GM19351 (cell line): ENCODE measurements at regions not wholly inside any gene's neighbourhood (a gene's known extent, or its start where the extent isn't known, plus 50 kb on each side); places are given as distances from the start of the nearest gene placed in this dataset.
"Not testable (repeated sequence)": the region's sequence is repeated elsewhere in the genome, so short reads cannot be mapped to it uniquely, and the experiment has no call there.

Experiments used
- ATAC-seq: cut with Tn5 transposase; IDR thresholded peaks from one replicate; pipeline ENCODE4 v1.9.1; 2021; ENCODE audit warnings: mild to moderate bottlenecking, moderate library complexity; ENCODE audit not compliant: unreplicated experiment

- ATAC-seq, result no peak
These were observed 50.5 kb upstream of the GRIN2A start for GRCh38 chr16:10232757-10233156.

DNA sequence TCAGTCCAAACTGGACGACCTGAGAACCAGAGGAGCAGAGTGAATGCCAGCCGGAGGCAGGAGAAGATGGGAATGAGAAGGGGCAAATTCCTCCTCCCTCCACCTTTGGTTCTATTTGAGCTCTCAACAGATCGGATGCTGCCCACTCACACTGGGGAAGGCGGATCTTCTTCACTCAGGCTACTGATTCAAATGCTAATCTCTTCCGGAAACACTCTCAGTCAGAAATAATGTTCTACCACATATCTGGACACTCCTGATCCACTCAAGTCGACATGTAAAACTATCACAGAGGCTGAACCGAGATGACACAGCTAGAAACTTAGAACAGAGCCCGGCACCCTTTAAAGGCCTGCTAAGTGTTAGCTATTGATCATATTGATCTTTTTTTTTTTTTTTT lies 57.4 kb upstream of the GRIN2A start:
- ATAC-seq, result no peak

GRCh38 chr16:10240854-10241613 lies 58.8 kb upstream of the GRIN2A start:
- ATAC-seq, result no peak

DNA sequence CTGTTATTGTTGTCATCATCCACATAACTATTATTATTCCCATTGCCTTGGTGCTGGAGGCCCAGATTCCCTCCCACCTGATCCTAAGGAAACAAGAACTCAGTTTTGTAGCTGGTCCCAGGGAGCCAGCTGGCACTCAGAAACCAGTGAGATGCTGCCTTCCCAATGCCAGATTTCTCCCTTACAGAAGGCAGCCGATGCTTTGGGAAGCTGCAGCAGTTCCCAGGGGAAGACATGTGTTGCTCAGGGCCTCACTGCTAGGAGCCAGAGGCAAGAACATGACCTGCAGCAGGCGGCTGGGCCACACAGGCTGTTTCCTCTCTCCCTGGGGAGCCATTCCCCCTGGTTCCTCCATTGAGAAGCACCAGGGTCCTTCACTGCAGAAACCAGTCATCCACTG lies 59.9 kb upstream of the GRIN2A start:
- ATAC-seq, result no peak

DNA sequence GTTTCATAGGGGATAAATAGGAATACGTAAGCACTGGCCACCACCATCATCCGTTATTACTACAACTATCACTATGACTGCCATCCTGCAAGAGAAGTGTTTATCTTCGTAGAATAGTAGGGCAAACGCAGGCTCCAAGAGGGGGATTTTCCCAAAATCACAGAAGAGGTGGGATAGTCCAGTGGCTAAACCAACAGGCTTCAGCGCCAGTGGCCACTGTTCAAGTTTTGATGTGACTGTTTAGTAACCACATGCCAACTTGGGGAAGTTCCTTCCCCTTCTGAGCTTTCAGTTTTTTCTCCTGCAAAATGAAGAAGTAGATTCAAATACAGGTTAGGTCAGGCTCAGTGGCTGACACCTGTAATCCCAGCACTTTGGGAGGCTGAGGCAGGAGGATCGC lies 60.7 kb upstream of the GRIN2A start:
- ATAC-seq, result no peak

DNA sequence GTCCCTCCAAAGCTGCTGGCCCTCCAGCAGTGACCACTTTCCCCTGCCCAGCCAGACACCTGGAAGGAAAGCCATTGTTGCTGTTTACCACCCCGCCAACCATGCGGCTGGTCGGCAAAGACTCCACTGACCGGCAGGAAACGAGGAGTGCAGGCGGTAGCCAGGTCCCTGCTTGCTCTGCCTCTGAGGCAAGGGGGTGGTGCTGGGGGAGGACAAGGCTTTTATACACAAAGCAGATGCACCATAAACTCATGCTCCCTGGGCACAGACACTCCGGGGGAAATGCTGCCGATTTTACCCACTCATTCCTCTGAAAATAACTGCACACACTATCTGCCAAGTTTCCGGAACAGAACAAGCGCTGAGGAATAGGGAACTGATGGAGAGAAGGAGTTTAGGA lies 62.8 kb upstream of the GRIN2A start:
- ATAC-seq, result no peak

GRCh38 chr16:10250137-10250828 lies 68.1 kb upstream of the GRIN2A start:
- ATAC-seq, result no peak

DNA sequence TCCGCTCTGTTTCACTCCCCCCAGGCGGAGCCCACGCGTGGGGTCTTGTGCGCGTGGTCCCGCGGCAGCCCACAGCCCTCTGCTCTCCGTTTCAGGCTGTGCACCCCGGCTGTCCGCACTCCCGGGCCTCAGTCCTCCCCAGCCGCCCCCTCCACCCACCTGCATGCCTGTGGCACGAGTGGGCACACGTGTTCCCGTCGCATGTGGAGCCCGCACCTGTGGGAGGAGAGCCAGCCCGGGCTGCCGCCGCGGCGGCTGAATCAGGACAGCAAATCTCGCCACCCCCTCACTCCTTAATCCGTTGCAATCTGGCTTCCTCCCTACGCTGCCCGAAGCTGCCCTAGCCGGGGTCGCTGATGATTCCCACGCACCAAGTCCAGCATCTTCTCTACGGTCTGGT lies 69.9 kb upstream of the GRIN2A start:
- no peak for ATAC-seq

DNA sequence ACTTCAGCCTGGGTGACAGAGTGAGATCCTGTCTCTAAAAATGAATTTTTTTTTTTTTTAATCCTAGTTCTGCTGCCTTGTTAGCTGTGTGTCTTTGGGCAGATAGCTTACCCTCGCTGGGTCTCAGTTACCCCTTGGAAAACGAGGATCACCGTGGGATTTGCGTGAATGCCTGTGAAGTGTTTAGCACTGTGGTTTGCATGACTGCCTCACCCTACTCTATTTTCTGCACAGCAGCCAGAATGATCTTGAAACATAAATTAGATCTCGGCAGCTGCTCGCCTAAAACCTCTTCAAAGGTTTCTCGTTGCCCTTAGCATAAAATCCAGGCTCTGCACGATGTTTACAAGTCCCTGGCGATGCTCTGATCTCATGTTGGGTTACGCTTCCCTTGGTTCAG lies 71.2 kb upstream of the GRIN2A start:
- ATAC-seq, result no peak

GRCh38 chr16:10255728-10256127 lies 73.5 kb upstream of the GRIN2A start:
- ATAC-seq, result no peak

DNA sequence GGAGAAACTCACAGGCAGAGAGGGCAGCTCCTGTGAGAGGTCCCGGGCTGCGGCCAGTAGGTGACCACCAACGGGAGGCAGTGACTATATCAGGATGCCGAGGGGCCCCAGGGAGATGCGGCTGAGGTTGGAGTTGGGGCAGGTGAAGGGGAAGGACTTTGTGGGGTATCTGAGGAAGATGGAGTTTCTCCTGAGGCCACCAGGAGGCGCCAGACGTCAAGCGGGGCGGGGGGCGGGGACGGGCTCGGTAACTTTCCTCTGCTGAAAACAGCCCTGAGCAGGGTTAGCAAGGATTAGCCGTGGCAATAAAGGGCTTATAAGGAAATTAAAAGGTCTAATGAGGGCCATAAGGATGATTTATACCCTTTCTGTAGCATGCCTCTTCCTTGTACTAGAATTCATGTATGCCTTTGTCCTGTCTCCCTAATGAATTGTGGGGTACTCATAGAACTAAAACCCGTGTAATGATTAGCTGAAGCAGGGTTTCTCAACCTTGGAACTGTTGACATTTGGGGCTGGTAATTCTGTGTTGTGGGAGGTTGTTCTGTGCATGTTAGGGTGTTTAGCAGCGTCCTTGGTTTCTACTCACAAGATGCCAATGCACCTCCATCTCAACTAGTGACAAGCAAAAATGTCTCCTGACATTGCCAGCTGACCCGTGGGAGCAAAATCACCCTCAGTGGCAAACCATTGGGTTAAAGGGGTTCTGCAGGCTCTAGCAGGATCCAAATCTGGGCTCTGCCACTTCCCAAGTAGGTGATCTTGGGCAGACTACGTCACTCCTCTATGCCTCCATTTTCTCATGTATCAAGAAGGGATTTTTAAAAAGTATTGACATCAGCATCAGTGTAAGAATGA lies 74.8 kb upstream of the GRIN2A start:
- ATAC-seq, result peak; percentile 59

DNA sequence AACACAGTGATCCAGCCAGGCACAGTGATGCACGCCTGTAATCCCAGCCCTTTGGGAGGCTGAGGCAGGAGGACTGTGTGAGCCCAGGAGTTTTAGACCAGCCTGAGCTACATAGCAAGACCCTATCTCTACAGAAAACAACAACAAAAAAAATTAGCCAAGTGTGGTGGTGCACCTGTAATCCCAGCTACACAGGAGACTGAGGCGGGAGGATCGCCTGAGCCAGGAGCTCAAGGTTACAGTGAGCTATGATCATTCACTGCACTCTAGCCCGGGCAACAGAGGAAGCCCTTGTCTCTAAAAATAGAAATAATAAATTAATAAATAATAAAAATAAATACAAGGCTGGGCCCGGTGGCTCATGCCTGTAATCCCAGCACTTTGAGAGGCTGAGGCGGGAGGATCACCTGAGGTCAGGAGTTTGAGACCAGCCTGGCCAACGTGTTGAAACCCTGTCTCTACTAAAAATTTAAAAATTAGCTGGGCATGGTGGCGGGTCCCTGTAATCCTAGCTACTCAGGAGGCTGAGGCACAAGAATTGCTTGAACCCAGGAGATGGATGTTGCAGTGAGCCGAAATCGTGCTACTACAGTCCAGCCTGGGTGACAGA lies 75.5 kb upstream of the GRIN2A start:
- not testable (repeated sequence) for ATAC-seq

DNA sequence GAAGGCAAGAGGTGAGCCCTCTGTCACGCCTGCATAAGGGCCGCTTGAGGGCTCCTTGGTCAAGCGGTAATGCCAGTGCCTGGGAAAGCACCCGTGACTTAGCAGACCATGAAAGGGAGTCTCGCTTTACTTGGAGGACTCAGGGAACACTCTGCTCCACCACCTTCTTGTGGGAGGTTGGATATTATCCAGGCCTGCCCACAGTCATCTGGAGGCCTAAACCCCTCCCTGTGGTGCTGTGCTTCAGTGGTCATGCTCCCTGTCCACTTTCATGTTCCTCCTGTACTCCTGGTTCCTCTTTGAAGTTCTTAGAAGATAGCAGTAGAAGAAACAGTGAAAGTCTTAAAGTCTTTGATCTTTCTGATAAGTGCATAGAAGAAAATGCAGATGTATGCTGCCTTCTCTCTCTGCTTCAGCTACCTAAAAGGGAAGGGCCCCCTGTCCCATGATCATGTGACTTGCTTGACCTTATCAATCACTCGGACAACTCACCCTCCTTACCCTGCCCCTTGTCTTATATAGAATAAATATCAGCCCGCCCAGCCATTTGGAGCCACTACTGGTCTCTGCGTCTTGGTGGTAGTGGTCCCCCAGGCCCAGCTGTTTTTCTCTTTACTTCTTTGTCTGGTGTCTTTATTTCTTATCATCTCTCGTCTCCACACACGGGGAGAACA lies 76.8 kb upstream of the GRIN2A start:
- ATAC-seq, result not testable (repeated sequence)

DNA sequence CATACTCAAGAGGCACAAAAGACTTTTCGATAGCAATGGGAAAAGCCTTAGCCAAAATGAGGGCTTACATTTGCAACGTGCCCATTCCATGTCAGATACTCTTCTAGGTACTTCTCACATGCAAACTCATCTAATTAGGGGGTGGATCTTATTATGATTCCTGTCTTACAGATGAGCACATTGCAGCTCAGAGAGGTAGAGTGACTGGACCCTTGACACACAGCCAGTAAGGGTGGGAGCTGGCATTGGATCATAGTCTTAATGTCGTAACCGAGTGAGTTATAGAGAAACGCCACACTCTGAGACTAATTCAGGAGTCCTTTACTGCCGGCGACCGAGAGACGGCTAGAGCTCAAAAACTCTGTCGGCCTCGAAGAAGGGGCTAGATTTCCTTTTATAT lies 78.8 kb upstream of the GRIN2A start:
- ATAC-seq, result no peak

DNA sequence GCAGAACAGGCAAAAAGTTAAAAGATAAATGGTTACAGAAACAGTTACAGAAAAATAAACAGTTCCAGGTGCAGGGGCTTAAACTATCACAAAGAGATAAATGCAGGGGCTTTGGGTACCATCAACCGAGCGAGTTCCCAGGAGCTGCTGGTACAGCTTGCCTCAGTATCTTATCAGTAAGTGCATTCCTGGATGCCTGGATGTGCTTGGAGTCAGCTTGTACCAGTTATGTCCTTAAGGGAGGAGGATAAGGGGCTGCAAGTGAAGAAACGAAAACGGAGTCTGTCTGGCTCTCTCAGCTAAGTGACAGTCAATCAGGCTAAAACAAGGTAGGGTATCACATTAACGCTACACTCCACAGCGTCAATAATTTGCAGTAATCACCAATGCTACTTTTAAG lies 79.3 kb upstream of the GRIN2A start:
- not testable (repeated sequence) for ATAC-seq

- no peak for ATAC-seq
These were observed 80.3 kb upstream of the GRIN2A start for GRCh38 chr16:10262377-10263132.

DNA sequence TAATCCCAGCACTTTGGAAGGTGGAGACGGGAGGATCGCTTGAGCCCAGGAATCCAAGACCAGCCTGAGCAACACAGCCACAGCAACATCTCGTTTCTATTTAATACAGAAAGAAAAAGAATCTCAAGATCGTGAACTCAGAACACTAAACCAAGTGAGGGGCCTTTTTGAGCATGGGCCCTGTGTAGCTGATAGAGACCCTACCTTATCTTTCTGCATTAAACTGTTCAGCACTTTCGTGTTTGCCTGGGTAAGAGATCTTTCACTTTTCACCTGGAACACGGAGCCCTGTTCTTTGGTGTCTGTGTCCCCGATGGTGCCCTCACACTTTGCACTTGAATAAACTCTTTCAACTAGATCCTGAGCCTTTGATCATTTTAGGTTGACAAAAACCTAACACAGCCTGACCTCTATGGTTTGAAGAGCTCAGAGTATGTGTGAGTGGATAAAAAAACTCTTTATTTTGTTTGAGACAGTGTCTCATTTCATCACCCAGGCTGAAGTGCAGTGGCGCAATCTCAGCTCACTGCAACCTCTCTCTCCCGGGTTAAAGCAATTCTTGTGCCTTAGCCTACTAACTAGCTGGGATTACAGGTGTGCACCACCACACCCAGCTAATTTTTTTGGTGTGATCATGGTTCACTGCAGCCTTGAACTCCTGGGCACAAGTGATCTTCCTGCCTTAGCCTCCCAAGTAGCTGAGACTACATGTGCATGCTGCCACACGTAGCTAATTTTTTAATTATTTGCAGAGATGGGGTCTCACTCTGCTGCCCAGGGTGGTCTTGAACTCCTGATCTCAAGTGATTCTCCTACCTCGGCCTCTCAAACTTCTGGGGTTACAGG lies 83.8 kb upstream of the GRIN2A start:
- no peak for ATAC-seq

DNA sequence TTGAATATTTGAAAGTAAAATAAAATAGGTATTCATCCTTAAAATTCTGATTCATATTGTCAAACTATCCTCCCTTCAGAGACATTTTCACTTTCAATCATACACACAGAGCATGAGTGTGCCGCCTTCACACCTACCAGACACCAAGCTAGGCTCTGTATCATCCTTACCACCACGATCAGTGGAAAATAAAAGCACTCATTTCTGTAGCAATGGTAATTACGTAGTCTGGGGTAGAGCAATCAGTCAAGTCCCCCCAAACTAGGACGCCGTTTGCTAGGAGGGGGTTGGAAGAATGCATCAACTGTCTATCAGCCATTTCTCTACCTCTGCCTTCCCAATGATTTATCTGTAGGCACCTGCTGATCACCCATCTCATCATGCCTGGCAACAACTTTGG lies 84.6 kb upstream of the GRIN2A start:
- ATAC-seq, result peak; percentile 89

DNA sequence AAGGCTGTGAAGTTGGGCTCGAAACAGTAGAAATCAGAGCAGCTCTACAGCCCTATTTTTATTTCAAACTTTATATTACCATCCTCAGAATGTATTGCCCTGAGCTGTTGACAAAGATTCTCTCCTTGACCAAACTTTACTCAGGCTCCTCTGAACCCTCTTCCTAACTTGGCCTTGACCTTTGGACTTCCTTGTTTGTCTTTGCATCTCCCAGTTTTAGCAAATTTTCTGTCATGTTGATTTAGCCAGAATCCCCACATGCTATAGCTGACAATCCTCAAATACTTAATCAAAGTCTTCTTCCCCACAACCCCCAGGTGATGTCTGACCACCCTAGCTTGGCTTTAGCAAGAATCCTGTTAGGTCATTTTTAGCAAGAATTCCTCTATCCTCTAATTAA lies 87.4 kb upstream of the GRIN2A start:
- no peak for ATAC-seq
